SIG-M5 treated with dmso at 0.1 percent for 504 hours (cell line): ENCODE measurements at regions not wholly inside any gene's neighbourhood (a gene's known extent, or its start where the extent isn't known, plus 50 kb on each side); places are given as distances from the start of the nearest gene placed in this dataset.

Source experiments
- DNase-seq: peaks from one replicate; lab custom pipeline; 2025; ENCODE audit not compliant: unreplicated experiment; lab: John Stamatoyannopoulos, UW

- DNase-seq: no peak
Observed at GRCh38 chr1:238153253-238153652, 262.5 kb upstream of the ZP4 start.

GRCh38 chr1:238152119-238152518 is 261.4 kb upstream of the ZP4 start:
- DNase-seq: no peak

- DNase-seq: no peak
Observed at GRCh38 chr1:238143038-238143437, 252.3 kb upstream of the ZP4 start.

GRCh38 chr1:238141353-238141752 is 250.6 kb upstream of the ZP4 start:
- no peak for DNase-seq

- no peak for DNase-seq
Observed at GRCh38 chr1:238139713-238140112, 249.0 kb upstream of the ZP4 start.

GRCh38 chr1:238138059-238138626 is 247.4 kb upstream of the ZP4 start:
- DNase-seq: no peak

- DNase-seq: no peak
Observed at GRCh38 chr1:238135708-238136664, 245.3 kb upstream of the ZP4 start.

GRCh38 chr1:238129677-238130076 is 239.0 kb upstream of the ZP4 start:
- no peak for DNase-seq

- no peak for DNase-seq
Observed at GRCh38 chr1:238123201-238123600, 232.5 kb upstream of the ZP4 start.

GRCh38 chr1:238119861-238120260 is 229.1 kb upstream of the ZP4 start:
- DNase-seq: no peak

- DNase-seq: no peak
Observed at GRCh38 chr1:238119060-238119459, 228.3 kb upstream of the ZP4 start.

GRCh38 chr1:238115852-238116251 is 225.1 kb upstream of the ZP4 start:
- DNase-seq: no peak

GRCh38 chr1:238112952-238113621 is 222.4 kb upstream of the ZP4 start:
- DNase-seq: no peak

GRCh38 chr1:238111516-238111915 is 220.8 kb upstream of the ZP4 start:
- no peak for DNase-seq

GRCh38 chr1:238111081-238111480 is 220.4 kb upstream of the ZP4 start:
- no peak for DNase-seq

- DNase-seq: no peak
Observed at GRCh38 chr1:238108417-238108816, 217.7 kb upstream of the ZP4 start.

- DNase-seq: no peak
Observed at GRCh38 chr1:238107322-238107721, 216.6 kb upstream of the ZP4 start.

GRCh38 chr1:238104752-238105151 is 214.0 kb upstream of the ZP4 start:
- no peak for DNase-seq

GRCh38 chr1:238101923-238102322 is 211.2 kb upstream of the ZP4 start:
- DNase-seq: no peak

GRCh38 chr1:238099871-238100270 is 209.1 kb upstream of the ZP4 start:
- DNase-seq: no peak

GRCh38 chr1:238089615-238090014 is 198.9 kb upstream of the ZP4 start:
- DNase-seq: no peak
